GM23338 (cell line): ENCODE measurements at regions not wholly inside any gene's neighbourhood (a gene's known extent, or its start where the extent isn't known, plus 50 kb on each side); places are given as distances from the start of the nearest gene placed in this dataset.

ENCODE experiments used
- CREB1 ChIP-seq: fragments of 250-450 bp; sonication (Bioruptor Pico); IDR thresholded peaks from 2 replicates; pipeline ENCODE4 v1.5.0; 2020; ENCODE audit warnings: low read depth, mild to moderate bottlenecking, moderate library complexity
- CTCF ChIP-seq, 2 experiments: fragments of 200-600 bp in 1 of 2; sonication (generic) in 1 of 2; conservative IDR thresholded peaks; 2 replicates each; pipeline versions ENCODE4 v1.5.1 to v1.6.1; 2016 to 2017; ENCODE audit warnings: antibody characterized with exemption in 2 of 2, low read depth in 2 of 2, mild to moderate bottlenecking in 2 of 2, moderate library complexity in 1 of 2
- EZH2 ChIP-seq: fragments of 200-600 bp; sonication (generic); IDR thresholded peaks from one replicate; pipeline ENCODE4 v1.8.0; 2017; ENCODE audit warnings: antibody characterized with exemption, mild to moderate bottlenecking, low read depth; ENCODE audit not compliant: unreplicated experiment
- EZH2phosphoT487 ChIP-seq: fragments of 200-600 bp; sonication (generic); IDR thresholded peaks from one replicate; pipeline ENCODE4 v1.8.1; 2018; ENCODE audit warnings: antibody characterized with exemption; ENCODE audit not compliant: unreplicated experiment
- JUNB ChIP-seq: IDR thresholded peaks from one replicate; pipeline ENCODE4 v1.6.1; 2016; ENCODE audit warnings: antibody characterized with exemption; ENCODE audit not compliant: unreplicated experiment
- POLR2AphosphoS5 ChIP-seq: IDR thresholded peaks from 2 replicates; pipeline ENCODE4 v1.6.1; 2016; ENCODE audit warnings: antibody characterized with exemption, low read depth
- REST ChIP-seq: IDR thresholded peaks from one replicate; pipeline ENCODE4 v1.6.1; 2018; ENCODE audit warnings: antibody characterized with exemption; ENCODE audit not compliant: unreplicated experiment

- TF ChIP-seq EZH2 (no peak), CTCF (conservative IDR thresholded peaks at IDR 0.05; ENCODE audit: low read depth in 2 of 2) (peak; percentile 4 to 64; a peak in 3 of 4 replicates), EZH2phosphoT487 (no peak), POLR2AphosphoS5 (no peak), JUNB (no peak), REST (no peak), CREB1 (CRISPR knock-in tag) (0 out of 2 replicates have a peak, but pooled peaks have one; percentile 23)
Measured at GRCh38 chr12:39122562-39123204, 217.3 kb upstream of the CPNE8 start.
